ENCODE measurements at regions not wholly inside any gene's neighbourhood (a gene's known extent, or its start where the extent isn't known, plus 50 kb on each side); places are given as distances from the start of the nearest gene placed in this dataset.

GRCh38 chr22:47343611-47344010 is 581.2 kb downstream of the TBC1D22A start:
- no peaks in the 10 kb centered on the region for H3K79me2 ChIP-seq (ENCODE audit: control insufficient read depth, low read length)
- H3F3A ChIP-seq (ENCODE audit: control insufficient read depth, insufficient read depth): no peaks in the 10 kb centered on the region
- H3K9me3 ChIP-seq (ENCODE audit: control insufficient read depth, insufficient read depth, low read length): no peaks in the 10 kb centered on the region
- TF ChIP-seq EZH2phosphoT487 (IDR thresholded peaks at IDR 0.05; ENCODE audit: borderline replicate concordance, low read length): no peak
- TF ChIP-seq, protein P1, sequence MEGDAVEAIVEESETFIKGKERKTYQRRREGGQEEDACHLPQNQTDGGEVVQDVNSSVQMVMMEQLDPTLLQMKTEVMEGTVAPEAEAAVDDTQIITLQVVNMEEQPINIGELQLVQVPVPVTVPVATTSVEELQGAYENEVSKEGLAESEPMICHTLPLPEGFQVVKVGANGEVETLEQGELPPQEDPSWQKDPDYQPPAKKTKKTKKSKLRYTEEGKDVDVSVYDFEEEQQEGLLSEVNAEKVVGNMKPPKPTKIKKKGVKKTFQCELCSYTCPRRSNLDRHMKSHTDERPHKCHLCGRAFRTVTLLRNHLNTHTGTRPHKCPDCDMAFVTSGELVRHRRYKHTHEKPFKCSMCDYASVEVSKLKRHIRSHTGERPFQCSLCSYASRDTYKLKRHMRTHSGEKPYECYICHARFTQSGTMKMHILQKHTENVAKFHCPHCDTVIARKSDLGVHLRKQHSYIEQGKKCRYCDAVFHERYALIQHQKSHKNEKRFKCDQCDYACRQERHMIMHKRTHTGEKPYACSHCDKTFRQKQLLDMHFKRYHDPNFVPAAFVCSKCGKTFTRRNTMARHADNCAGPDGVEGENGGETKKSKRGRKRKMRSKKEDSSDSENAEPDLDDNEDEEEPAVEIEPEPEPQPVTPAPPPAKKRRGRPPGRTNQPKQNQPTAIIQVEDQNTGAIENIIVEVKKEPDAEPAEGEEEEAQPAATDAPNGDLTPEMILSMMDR (IDR thresholded peaks at IDR 0.05; ENCODE audit: low read depth, low read length, poor library complexity, severe bottlenecking): no peak
- H3K27me3 ChIP-seq (ENCODE audit: control insufficient read depth, low read length): no peaks in the 10 kb centered on the region
- H3K36me3 ChIP-seq (ENCODE audit: control insufficient read depth, low read length): no peaks in the 10 kb centered on the region
- no peak overlapping the region for H3K4me3 ChIP-seq (ENCODE audit: low read length)
- H3K4me2 ChIP-seq (ENCODE audit: low read length): no peak overlapping the region
- no peaks in the 10 kb centered on the region for H3K9me2 ChIP-seq (replicated peaks; ENCODE audit: control insufficient read depth, low read length)
- H3K4me1 ChIP-seq (ENCODE audit: control insufficient read depth, low read length): no peaks in the 10 kb centered on the region
- no peak overlapping the region for H3K27ac ChIP-seq (ENCODE audit: low read depth, low read length)
- H4K20me1 ChIP-seq (ENCODE audit: control insufficient read depth, insufficient read depth, low read depth, low read length): no peaks in the 10 kb centered on the region

GRCh38 chr22:47342446-47342845 is 580.0 kb downstream of the TBC1D22A start:
- Histone ChIP-seq H3K27ac (ENCODE audit: low read depth, low read length) (no peak overlapping the region), H4K20me1 (ENCODE audit: control insufficient read depth, insufficient read depth, low read depth, low read length) (no peaks in the 10 kb centered on the region), H3F3A (ENCODE audit: control insufficient read depth, insufficient read depth) (no peaks in the 10 kb centered on the region), H3K4me2 (ENCODE audit: low read length) (no peak overlapping the region), H3K9me3 (ENCODE audit: control insufficient read depth, insufficient read depth, low read length) (no peaks in the 10 kb centered on the region), H3K27me3 (ENCODE audit: control insufficient read depth, low read length) (no peaks in the 10 kb centered on the region), H3K4me3 (ENCODE audit: low read length) (no peak overlapping the region), H3K9me2 (replicated peaks; ENCODE audit: control insufficient read depth, low read length) (no peaks in the 10 kb centered on the region), H3K36me3 (ENCODE audit: control insufficient read depth, low read length) (no peaks in the 10 kb centered on the region), H3K79me2 (ENCODE audit: control insufficient read depth, low read length) (no peaks in the 10 kb centered on the region), H3K4me1 (ENCODE audit: control insufficient read depth, low read length) (no peaks in the 10 kb centered on the region)
- TF ChIP-seq, protein P1 (IDR thresholded peaks at IDR 0.05; ENCODE audit: low read depth, low read length, poor library complexity, severe bottlenecking): no peak
- no peak for TF ChIP-seq EZH2phosphoT487 (IDR thresholded peaks at IDR 0.05; ENCODE audit: borderline replicate concordance, low read length)

GRCh38 chr22:47341464-47341863 is 579.0 kb downstream of the TBC1D22A start:
- TF ChIP-seq, protein P1 (IDR thresholded peaks at IDR 0.05; ENCODE audit: low read depth, low read length, poor library complexity, severe bottlenecking): no peak
- no peak for TF ChIP-seq EZH2phosphoT487 (IDR thresholded peaks at IDR 0.05; ENCODE audit: borderline replicate concordance, low read length)
- no peak overlapping the region for H3K4me3 ChIP-seq (ENCODE audit: low read length)
- no peaks in the 10 kb centered on the region for H3K27me3 ChIP-seq (ENCODE audit: control insufficient read depth, low read length)
- no peaks in the 10 kb centered on the region for H3K79me2 ChIP-seq (ENCODE audit: control insufficient read depth, low read length)
- no peak overlapping the region for H3K27ac ChIP-seq (ENCODE audit: low read depth, low read length)
- no peaks in the 10 kb centered on the region for H3F3A ChIP-seq (ENCODE audit: control insufficient read depth, insufficient read depth)
- no peak overlapping the region for H3K4me2 ChIP-seq (ENCODE audit: low read length)
- H3K9me2 ChIP-seq (replicated peaks; ENCODE audit: control insufficient read depth, low read length): no peaks in the 10 kb centered on the region
- H3K4me1 ChIP-seq (ENCODE audit: control insufficient read depth, low read length): no peaks in the 10 kb centered on the region
- H4K20me1 ChIP-seq (ENCODE audit: control insufficient read depth, insufficient read depth, low read depth, low read length): no peaks in the 10 kb centered on the region
- no peaks in the 10 kb centered on the region for H3K9me3 ChIP-seq (ENCODE audit: control insufficient read depth, insufficient read depth, low read length)
- H3K36me3 ChIP-seq (ENCODE audit: control insufficient read depth, low read length): no peaks in the 10 kb centered on the region
